ENCODE measurements at regions not wholly inside any gene's neighbourhood (a gene's known extent, or its start where the extent isn't known, plus 50 kb on each side); places are given as distances from the start of the nearest gene placed in this dataset.

GRCh38 chr20:43323592-43323991, 133.9 kb upstream of the PTPRT start:
- H3F3A ChIP-seq (ENCODE audit: insufficient read depth, low read depth), result no peaks in the 10 kb centered on the region
- no peaks in the 10 kb centered on the region for H4K20me1 ChIP-seq (ENCODE audit: insufficient read depth)
- peaks cover 58% of the 10 kb centered on the region for H3K27me3 ChIP-seq (ENCODE audit: insufficient read depth, low read depth)
- H3K4me1 ChIP-seq (replicated peaks; ENCODE audit: insufficient read depth), result no peaks in the 10 kb centered on the region
- H3K9me2 ChIP-seq (ENCODE audit: insufficient read depth), result no peaks in the 10 kb centered on the region
- intact Hi-C loops (cut with micrococcal nuclease; ENCODE audit: unreplicated experiment), result no loop called here
- no peak overlapping the region for H3K27ac ChIP-seq
- BruUV-seq (replicated peaks), result no TSS peak
- no peaks in the 10 kb centered on the region for H3K9me3 ChIP-seq (ENCODE audit: insufficient read depth, low read depth)
- no peaks in the 10 kb centered on the region for H3K36me3 ChIP-seq (ENCODE audit: low read depth)
- no peaks in the 10 kb centered on the region for H3K79me2 ChIP-seq (ENCODE audit: low read depth)
- no peak overlapping the region for H2AFZ ChIP-seq
- DNase-seq, result no peak
- POLR2A ChIA-PET (ENCODE audit: unreplicated experiment), result no interaction called here
- H3K4me2 ChIP-seq, result no peak overlapping the region
- H3K4me3 ChIP-seq, result no peak overlapping the region
- TF ChIP-seq, protein P1, sequence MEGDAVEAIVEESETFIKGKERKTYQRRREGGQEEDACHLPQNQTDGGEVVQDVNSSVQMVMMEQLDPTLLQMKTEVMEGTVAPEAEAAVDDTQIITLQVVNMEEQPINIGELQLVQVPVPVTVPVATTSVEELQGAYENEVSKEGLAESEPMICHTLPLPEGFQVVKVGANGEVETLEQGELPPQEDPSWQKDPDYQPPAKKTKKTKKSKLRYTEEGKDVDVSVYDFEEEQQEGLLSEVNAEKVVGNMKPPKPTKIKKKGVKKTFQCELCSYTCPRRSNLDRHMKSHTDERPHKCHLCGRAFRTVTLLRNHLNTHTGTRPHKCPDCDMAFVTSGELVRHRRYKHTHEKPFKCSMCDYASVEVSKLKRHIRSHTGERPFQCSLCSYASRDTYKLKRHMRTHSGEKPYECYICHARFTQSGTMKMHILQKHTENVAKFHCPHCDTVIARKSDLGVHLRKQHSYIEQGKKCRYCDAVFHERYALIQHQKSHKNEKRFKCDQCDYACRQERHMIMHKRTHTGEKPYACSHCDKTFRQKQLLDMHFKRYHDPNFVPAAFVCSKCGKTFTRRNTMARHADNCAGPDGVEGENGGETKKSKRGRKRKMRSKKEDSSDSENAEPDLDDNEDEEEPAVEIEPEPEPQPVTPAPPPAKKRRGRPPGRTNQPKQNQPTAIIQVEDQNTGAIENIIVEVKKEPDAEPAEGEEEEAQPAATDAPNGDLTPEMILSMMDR (conservative IDR thresholded peaks at IDR 0.05), result no peak
- no peak for TF ChIP-seq EZH2 (IDR thresholded peaks at IDR 0.05; ENCODE audit: low read depth)
- CTCF ChIA-PET, result no interaction called here

GRCh38 chr20:43322851-43323250, 133.1 kb upstream of the PTPRT start:
- intact Hi-C loops (cut with micrococcal nuclease; ENCODE audit: unreplicated experiment), result no loop called here
- H3K9me2 ChIP-seq (ENCODE audit: insufficient read depth), result no peaks in the 10 kb centered on the region
- no TSS peak for BruUV-seq (replicated peaks)
- H3K79me2 ChIP-seq (ENCODE audit: low read depth), result no peaks in the 10 kb centered on the region
- no peak for DNase-seq
- H2AFZ ChIP-seq, result no peak overlapping the region
- no peaks in the 10 kb centered on the region for H3K9me3 ChIP-seq (ENCODE audit: insufficient read depth, low read depth)
- H4K20me1 ChIP-seq (ENCODE audit: insufficient read depth), result no peaks in the 10 kb centered on the region
- H3K4me2 ChIP-seq, result no peak overlapping the region
- ChIA-PET CTCF (no interaction called here), POLR2A (ENCODE audit: unreplicated experiment) (no interaction called here)
- peaks cover 65% of the 10 kb centered on the region for H3K27me3 ChIP-seq (ENCODE audit: insufficient read depth, low read depth)
- H3K4me3 ChIP-seq, result no peak overlapping the region
- no peaks in the 10 kb centered on the region for H3F3A ChIP-seq (ENCODE audit: insufficient read depth, low read depth)
- H3K27ac ChIP-seq, result no peak overlapping the region
- H3K36me3 ChIP-seq (ENCODE audit: low read depth), result no peaks in the 10 kb centered on the region
- no peaks in the 10 kb centered on the region for H3K4me1 ChIP-seq (replicated peaks; ENCODE audit: insufficient read depth)
- TF ChIP-seq, protein P1 (conservative IDR thresholded peaks at IDR 0.05), result no peak
- no peak for TF ChIP-seq EZH2 (IDR thresholded peaks at IDR 0.05; ENCODE audit: low read depth)

GRCh38 chr20:43320536-43320935, 130.8 kb upstream of the PTPRT start:
- intact Hi-C loops (cut with micrococcal nuclease; ENCODE audit: unreplicated experiment), result no loop called here
- POLR2A ChIA-PET (ENCODE audit: unreplicated experiment), result no interaction called here
- no peaks in the 10 kb centered on the region for H3F3A ChIP-seq (ENCODE audit: insufficient read depth, low read depth)
- H3K36me3 ChIP-seq (ENCODE audit: low read depth), result no peaks in the 10 kb centered on the region
- no peak overlapping the region for H3K4me2 ChIP-seq
- H3K4me3 ChIP-seq, result no peak overlapping the region
- no peaks in the 10 kb centered on the region for H3K79me2 ChIP-seq (ENCODE audit: low read depth)
- no peaks in the 10 kb centered on the region for H3K9me3 ChIP-seq (ENCODE audit: insufficient read depth, low read depth)
- peaks cover 75% of the 10 kb centered on the region for H3K27me3 ChIP-seq (ENCODE audit: insufficient read depth, low read depth)
- no peak overlapping the region for H3K27ac ChIP-seq
- no peaks in the 10 kb centered on the region for H3K9me2 ChIP-seq (ENCODE audit: insufficient read depth)
- no peak for TF ChIP-seq EZH2 (IDR thresholded peaks at IDR 0.05; ENCODE audit: low read depth)
- TF ChIP-seq, protein P1 (conservative IDR thresholded peaks at IDR 0.05), result no peak
- no peaks in the 10 kb centered on the region for H3K4me1 ChIP-seq (replicated peaks; ENCODE audit: insufficient read depth)
- no TSS peak for BruUV-seq (replicated peaks)
- no peaks in the 10 kb centered on the region for H4K20me1 ChIP-seq (ENCODE audit: insufficient read depth)
- CTCF ChIA-PET, result no interaction called here
- H2AFZ ChIP-seq, result no peak overlapping the region
- no peak for DNase-seq

Data from PC-9 (cell line).